Hepatic stellate cell (primary cell): ENCODE measurements at regions not wholly inside any gene's neighbourhood (a gene's known extent, or its start where the extent isn't known, plus 50 kb on each side); places are given as distances from the start of the nearest gene placed in this dataset.

ENCODE experiments used
- DNase-seq: peaks from one replicate; pipeline ENCODE4 v3.0.0; 2011; ENCODE audit warnings: low spot score

- DNase-seq = no peak
Observed at GRCh38 chr2:145832681-145833080, 1312.8 kb upstream of the ZEB2 start.

- no peak for DNase-seq
Observed at GRCh38 chr2:145829931-145830330, 1310.0 kb upstream of the ZEB2 start.

GRCh38 chr2:145827235-145827634 lies 1307.3 kb upstream of the ZEB2 start:
- DNase-seq = no peak

- DNase-seq = no peak
Observed at GRCh38 chr2:145824384-145824783, 1304.5 kb upstream of the ZEB2 start.

- no peak for DNase-seq
Observed at GRCh38 chr2:145822892-145823534, 1303.1 kb upstream of the ZEB2 start.

GRCh38 chr2:145820651-145821050 lies 1300.7 kb upstream of the ZEB2 start:
- no peak for DNase-seq

GRCh38 chr2:145818890-145819504 lies 1299.1 kb upstream of the ZEB2 start:
- no peak for DNase-seq

- no peak for DNase-seq
Observed at GRCh38 chr2:145815933-145816332, 1296.0 kb upstream of the ZEB2 start.

- DNase-seq = no peak
Observed at GRCh38 chr2:145813481-145813880, 1293.6 kb upstream of the ZEB2 start.

GRCh38 chr2:145812165-145812554 lies 1292.2 kb upstream of the ZEB2 start:
- DNase-seq = no peak

GRCh38 chr2:145811276-145812164 lies 1291.6 kb upstream of the ZEB2 start:
- peak; percentile 5 for DNase-seq

- peak; percentile 2 for DNase-seq
Observed at GRCh38 chr2:145807968-145808367, 1288.0 kb upstream of the ZEB2 start.

GRCh38 chr2:145807554-145807953 lies 1287.6 kb upstream of the ZEB2 start:
- no peak for DNase-seq

GRCh38 chr2:145806546-145806945 lies 1286.6 kb upstream of the ZEB2 start:
- DNase-seq = no peak

GRCh38 chr2:145802133-145802532 lies 1282.2 kb upstream of the ZEB2 start:
- no peak for DNase-seq

- DNase-seq = no peak
Observed at GRCh38 chr2:145801210-145801609, 1281.3 kb upstream of the ZEB2 start.

GRCh38 chr2:145800151-145801091 lies 1280.5 kb upstream of the ZEB2 start:
- DNase-seq = no peak

GRCh38 chr2:145799595-145800108 lies 1279.7 kb upstream of the ZEB2 start:
- DNase-seq = no peak

GRCh38 chr2:145798419-145798818 lies 1278.5 kb upstream of the ZEB2 start:
- no peak for DNase-seq

- no peak for DNase-seq
Observed at GRCh38 chr2:145797692-145798091, 1277.8 kb upstream of the ZEB2 start.

- no peak for DNase-seq
Observed at GRCh38 chr2:145792745-145793144, 1272.8 kb upstream of the ZEB2 start.

- DNase-seq = no peak
Observed at GRCh38 chr2:145789636-145790035, 1269.7 kb upstream of the ZEB2 start.
